GM23248 (cell line): ENCODE measurements at regions not wholly inside any gene's neighbourhood (a gene's known extent, or its start where the extent isn't known, plus 50 kb on each side); places are given as distances from the start of the nearest gene placed in this dataset.
"Not testable (repeated sequence)": the region's sequence is repeated elsewhere in the genome, so short reads cannot be mapped to it uniquely, and the experiment has no call there.

Source experiments
- EZH2 ChIP-seq: fragments of 200-600 bp; sonication (generic); IDR thresholded peaks from 2 replicates; pipeline ENCODE4 v1.6.1; 2018; ENCODE audit warnings: antibody characterized with exemption, mild to moderate bottlenecking; ENCODE audit not compliant: insufficient read depth, poor library complexity, severe bottlenecking
- EZH2phosphoT487 ChIP-seq: fragments of 200-600 bp; sonication (generic); IDR thresholded peaks from 2 replicates; pipeline ENCODE4 v1.6.1; 2018; ENCODE audit warnings: antibody characterized with exemption, moderate library complexity, mild to moderate bottlenecking, low read depth; ENCODE audit not compliant: insufficient read depth

GRCh38 chr12:102289702-102290101 lies 92.1 kb upstream of the PMCH start:
- not testable (repeated sequence) for TF ChIP-seq EZH2phosphoT487, EZH2
